H9 (cell line): ENCODE measurements at regions not wholly inside any gene's neighbourhood (a gene's known extent, or its start where the extent isn't known, plus 50 kb on each side); places are given as distances from the start of the nearest gene placed in this dataset.

Experiments
- DNase-seq: peaks from one replicate; pipeline ENCODE4 v3.0.0-alpha.2; 2017
- H2AFZ ChIP-seq: one replicate; pipeline ENCODE4 v1.6.1; 2013; ENCODE audit warnings: mild to moderate bottlenecking, low read length, control low read depth, moderate library complexity
- H2AK5ac ChIP-seq: 2 replicates; pipeline ENCODE4 v1.6.1; 2013; ENCODE audit warnings: low read length, control low read depth, mixed read lengths; ENCODE audit not compliant: insufficient read length
- H2BK120ac ChIP-seq: one replicate; pipeline ENCODE4 v1.6.1; 2013; ENCODE audit warnings: low read depth, mild to moderate bottlenecking, low read length, control low read depth, inconsistent platforms; ENCODE audit not compliant: poor library complexity, severe bottlenecking
- H2BK12ac ChIP-seq: 2 replicates; pipeline ENCODE4 v1.6.1; 2013; ENCODE audit warnings: low read length, control low read depth, mixed read lengths, low read depth; ENCODE audit not compliant: insufficient read length
- H2BK15ac ChIP-seq: 2 replicates; pipeline ENCODE4 v1.6.1; 2013; ENCODE audit warnings: low read depth, low read length, control low read depth
- H2BK20ac ChIP-seq: one replicate; pipeline ENCODE4 v1.6.1; 2013; ENCODE audit warnings: low read depth, mild to moderate bottlenecking, low read length, control low read depth, inconsistent platforms; ENCODE audit not compliant: poor library complexity, severe bottlenecking
- H2BK5ac ChIP-seq: 2 replicates; pipeline ENCODE4 v1.6.1; 2013; ENCODE audit warnings: low read length, control low read depth, mixed read lengths; ENCODE audit not compliant: insufficient read length
- H3K14ac ChIP-seq: 2 replicates; pipeline ENCODE4 v1.6.1; 2013; ENCODE audit warnings: low read length, control low read depth; ENCODE audit not compliant: insufficient read depth
- H3K18ac ChIP-seq: 2 replicates; pipeline ENCODE4 v1.6.1; 2013; ENCODE audit warnings: low read depth, mild to moderate bottlenecking, mixed read lengths, low read length, control low read depth; ENCODE audit not compliant: insufficient read length
- H3K23ac ChIP-seq: 2 replicates; pipeline ENCODE4 v1.6.1; 2013; ENCODE audit warnings: low read length, control low read depth, mixed read lengths, low read depth; ENCODE audit not compliant: insufficient read length
- H3K23me2 ChIP-seq: 2 replicates; pipeline ENCODE4 v1.6.1; 2013; ENCODE audit warnings: low read depth, mild to moderate bottlenecking, mixed read lengths, low read length, control low read depth; ENCODE audit not compliant: insufficient read length, poor library complexity, severe bottlenecking
- H3K27ac ChIP-seq: 2 replicates; pipeline ENCODE4 v1.5.1; 2013; ENCODE audit warnings: low read length, control low read depth, mixed read lengths, low read depth; ENCODE audit not compliant: insufficient read length
- H3K27me3 ChIP-seq: 2 replicates; pipeline ENCODE4 v1.6.1; 2013; ENCODE audit warnings: low read length, control low read depth, inconsistent platforms; ENCODE audit not compliant: insufficient read depth
- H3K4ac ChIP-seq: 2 replicates; pipeline ENCODE4 v1.6.1; 2013; ENCODE audit warnings: low read depth, mild to moderate bottlenecking, control low read depth, inconsistent platforms, low read length, moderate library complexity
- H3K4me1 ChIP-seq: 2 replicates; pipeline ENCODE4 v1.6.1; 2013; ENCODE audit warnings: low read length, control low read depth, inconsistent platforms; ENCODE audit not compliant: insufficient read depth
- H3K4me2 ChIP-seq: 2 replicates; pipeline ENCODE4 v1.6.1; 2013; ENCODE audit warnings: low read length, control low read depth, mixed read lengths; ENCODE audit not compliant: insufficient read length, insufficient read depth
- H3K56ac ChIP-seq: 2 replicates; pipeline ENCODE4 v1.6.1; 2013; ENCODE audit warnings: low read depth, mild to moderate bottlenecking, mixed read lengths, low read length, control low read depth; ENCODE audit not compliant: insufficient read length
- H3K79me1 ChIP-seq: 2 replicates; pipeline ENCODE4 v1.6.1; 2013; ENCODE audit warnings: low read depth, mild to moderate bottlenecking, moderate library complexity, low read length, control low read depth, inconsistent platforms; ENCODE audit not compliant: insufficient read depth, poor library complexity, severe bottlenecking
- H3K79me2 ChIP-seq: 2 replicates; pipeline ENCODE4 v1.6.1; 2013; ENCODE audit warnings: low read length, control low read depth, inconsistent platforms; ENCODE audit not compliant: insufficient read depth
- H3K9ac ChIP-seq: 2 replicates; pipeline ENCODE4 v1.6.1; 2013; ENCODE audit warnings: low read length, control low read depth, mixed read lengths; ENCODE audit not compliant: insufficient read length; ENCODE audit errors: extremely low read depth
- H3K9me3 ChIP-seq: one replicate; pipeline ENCODE4 v1.6.1; 2013; ENCODE audit warnings: low read depth, low read length, inconsistent platforms; ENCODE audit not compliant: control insufficient read depth
- H3T11ph ChIP-seq: one replicate; pipeline ENCODE4 v1.6.1; 2013; ENCODE audit warnings: mild to moderate bottlenecking, low read length, control low read depth, inconsistent platforms
- H4K20me1 ChIP-seq: one replicate; pipeline ENCODE4 v1.6.1; 2013; ENCODE audit not compliant: control insufficient read depth, insufficient read length, insufficient read depth
- H4K5ac ChIP-seq: 2 replicates; pipeline ENCODE4 v1.6.1; 2013; ENCODE audit warnings: low read depth, mild to moderate bottlenecking, mixed read lengths, low read length, control low read depth; ENCODE audit not compliant: insufficient read length
- H4K8ac ChIP-seq: replicated peaks from 2 replicates; pipeline ENCODE4 v1.6.1; 2013; ENCODE audit warnings: low read length, control low read depth, mixed read lengths, low read depth; ENCODE audit not compliant: insufficient read length
- H4K91ac ChIP-seq: 2 replicates; pipeline ENCODE4 v1.6.1; 2013; ENCODE audit warnings: low read depth, mild to moderate bottlenecking, moderate library complexity, mixed read lengths, low read length, control low read depth; ENCODE audit not compliant: insufficient read length
- H3K27ac Mint-ChIP-seq, 3 experiments: 2 replicates in 2 of 3; 3 replicates in 1 of 3; pipeline ENCODE4 v1.8.0; 2020 to 2021; ENCODE audit warnings: mixed read lengths in 3 of 3, mild to moderate bottlenecking in 1 of 3, moderate library complexity in 1 of 3
- H3K27me3 Mint-ChIP-seq: 2 replicates; pipeline ENCODE4 v1.8.0; 2021; ENCODE audit warnings: low read depth, mild to moderate bottlenecking, moderate library complexity, mixed read lengths
- H3K36me3 Mint-ChIP-seq, 3 experiments: 2 replicates in 2 of 3; 3 replicates in 1 of 3; pipeline ENCODE4 v1.8.0; 2020 to 2021; ENCODE audit warnings: low read depth in 3 of 3, mixed read lengths in 3 of 3; ENCODE audit not compliant: insufficient read depth in 1 of 3
- H3K4me1 Mint-ChIP-seq, 2 experiments: 2 replicates each; pipeline ENCODE4 v1.8.0; 2020; ENCODE audit warnings: mixed read lengths in 2 of 2
- H3K4me3 Mint-ChIP-seq, 2 experiments: 2 replicates in 1 of 2; 3 replicates in 1 of 2; pipeline ENCODE4 v1.8.0; 2020 to 2021; ENCODE audit warnings: mild to moderate bottlenecking in 2 of 2, mixed read lengths in 2 of 2, moderate library complexity in 1 of 2
- H3K9me3 Mint-ChIP-seq, 2 experiments: 2 replicates in 1 of 2; 3 replicates in 1 of 2; pipeline ENCODE4 v1.8.0; 2020; ENCODE audit warnings: mild to moderate bottlenecking in 2 of 2, mixed read lengths in 2 of 2, moderate library complexity in 1 of 2
- WGBS: extraction: QIAGEN DNeasy Blood & Tissue Kit; methylation state at CpG from one replicate; pipeline ENCODE4 v1.1.7; 2013; ENCODE audit warnings: missing lambda C conversion rate, low lambda C conversion rate, mixed read lengths; ENCODE audit not compliant: insufficient read length; ENCODE audit errors: extremely low coverage; 5-methylcytosine and 5-hydroxymethylcytosine counted together
- TF ChIP-seq, protein P1 (sequence below): fragments of 200-600 bp; sonication (generic); conservative IDR thresholded peaks from 3 replicates; pipeline ENCODE4 v1.8.0; 2021; ENCODE audit warnings: antibody characterized with exemption, mild to moderate bottlenecking

DNA sequence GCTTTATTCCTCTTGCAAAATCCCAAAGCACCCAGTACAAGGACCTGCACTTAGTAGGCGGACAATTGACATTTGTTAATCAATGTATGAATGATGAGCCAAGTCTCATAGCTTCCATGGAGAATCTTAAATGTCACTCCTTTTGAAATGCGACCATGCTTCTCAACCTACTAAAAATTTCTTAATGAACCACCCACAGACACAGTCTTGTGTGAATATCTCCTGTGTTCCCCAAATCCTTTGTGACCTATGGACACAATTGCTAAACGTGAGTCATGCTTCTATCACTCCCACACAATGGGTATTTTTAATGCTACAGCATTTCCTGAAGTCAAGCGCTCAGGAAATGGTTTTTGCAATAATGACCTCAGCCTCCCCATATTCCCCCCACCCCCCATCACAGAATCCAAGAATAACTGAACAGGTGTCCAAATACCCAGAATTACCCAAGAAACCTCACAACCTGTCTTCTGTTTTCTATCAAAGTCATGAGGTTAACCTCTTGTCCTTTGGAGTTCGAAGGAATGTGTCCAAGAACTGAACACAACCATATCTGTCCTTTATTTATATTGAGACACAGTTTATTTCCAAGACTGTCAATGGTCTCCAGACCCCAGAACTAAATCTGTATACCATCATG lies 163.6 kb upstream of the PLEKHG7 start:
- no peak overlapping the region for H3K4me2 ChIP-seq
- no peaks in the 10 kb centered on the region; the same call in 1 of the 2 replicates for H3K27me3 Mint-ChIP-seq
- no peak overlapping the region for H2BK120ac ChIP-seq
- no peak overlapping the region for H3T11ph ChIP-seq
- no peaks in the 10 kb centered on the region for H3K23me2 ChIP-seq
- H3K79me2 ChIP-seq: no peaks in the 10 kb centered on the region
- H3K4ac ChIP-seq: no peak overlapping the region
- no peak overlapping the region for H2BK20ac ChIP-seq
- H3K4me3 Mint-ChIP-seq: no peak overlapping the region
- H3K27ac Mint-ChIP-seq: no peak overlapping the region
- no CpG with 5 or more reads among the region's 5 CpGs for WGBS
- H2AK5ac ChIP-seq: no peak overlapping the region
- no peak overlapping the region for H4K5ac ChIP-seq
- H3K36me3 Mint-ChIP-seq: no peaks in the 10 kb centered on the region; a peak in 1 of 7 replicates
- no peaks in the 10 kb centered on the region; the same call in 1 of the 2 replicates for H3K4me1 ChIP-seq
- H2BK5ac ChIP-seq: no peak overlapping the region
- H2AFZ ChIP-seq: no peak overlapping the region
- H3K27me3 ChIP-seq: no peaks in the 10 kb centered on the region
- H3K79me1 ChIP-seq: no peaks in the 10 kb centered on the region
- no peaks in the 10 kb centered on the region for H3K9me3 Mint-ChIP-seq
- H2BK12ac ChIP-seq: no peak overlapping the region
- H4K20me1 ChIP-seq: no peaks in the 10 kb centered on the region
- H2BK15ac ChIP-seq: no peak overlapping the region
- TF ChIP-seq, protein P1, sequence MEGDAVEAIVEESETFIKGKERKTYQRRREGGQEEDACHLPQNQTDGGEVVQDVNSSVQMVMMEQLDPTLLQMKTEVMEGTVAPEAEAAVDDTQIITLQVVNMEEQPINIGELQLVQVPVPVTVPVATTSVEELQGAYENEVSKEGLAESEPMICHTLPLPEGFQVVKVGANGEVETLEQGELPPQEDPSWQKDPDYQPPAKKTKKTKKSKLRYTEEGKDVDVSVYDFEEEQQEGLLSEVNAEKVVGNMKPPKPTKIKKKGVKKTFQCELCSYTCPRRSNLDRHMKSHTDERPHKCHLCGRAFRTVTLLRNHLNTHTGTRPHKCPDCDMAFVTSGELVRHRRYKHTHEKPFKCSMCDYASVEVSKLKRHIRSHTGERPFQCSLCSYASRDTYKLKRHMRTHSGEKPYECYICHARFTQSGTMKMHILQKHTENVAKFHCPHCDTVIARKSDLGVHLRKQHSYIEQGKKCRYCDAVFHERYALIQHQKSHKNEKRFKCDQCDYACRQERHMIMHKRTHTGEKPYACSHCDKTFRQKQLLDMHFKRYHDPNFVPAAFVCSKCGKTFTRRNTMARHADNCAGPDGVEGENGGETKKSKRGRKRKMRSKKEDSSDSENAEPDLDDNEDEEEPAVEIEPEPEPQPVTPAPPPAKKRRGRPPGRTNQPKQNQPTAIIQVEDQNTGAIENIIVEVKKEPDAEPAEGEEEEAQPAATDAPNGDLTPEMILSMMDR: no peak
- H3K56ac ChIP-seq: no peak overlapping the region
- H3K18ac ChIP-seq: no peak overlapping the region
- H4K91ac ChIP-seq: no peak overlapping the region
- H3K9me3 ChIP-seq: no peaks in the 10 kb centered on the region
- H3K27ac ChIP-seq: no peak overlapping the region
- no peak for DNase-seq
- no peak overlapping the region for H4K8ac ChIP-seq
- H3K23ac ChIP-seq: no peak overlapping the region
- H3K4me1 Mint-ChIP-seq: peaks cover 14 to 23% of the 10 kb centered on the region in 2 experiments
- no peak overlapping the region for H3K9ac ChIP-seq
- H3K14ac ChIP-seq: no peak overlapping the region
